HepG2 (cell line): ENCODE measurements at regions not wholly inside any gene's neighbourhood (a gene's known extent, or its start where the extent isn't known, plus 50 kb on each side); places are given as distances from the start of the nearest gene placed in this dataset.

Source experiments
- KLF16 ChIP-seq, 2 experiments: sonication (generic) in 1 of 2; formaldehyde crosslinking in 1 of 2; IDR thresholded peaks; 2 replicates each; pipeline versions ENCODE4 v1.6.1 to v1.8.0; 2016 to 2023; ENCODE audit warnings: missing genetic modification reagents in 2 of 2, missing compliant biosample characterization in 1 of 2
- POLR2A ChIP-seq, 2 experiments: IDR thresholded peaks; 2 replicates each; pipeline ENCODE4 v1.6.1; 2011; ENCODE audit warnings: low read depth in 2 of 2, low read length in 2 of 2, mild to moderate bottlenecking in 1 of 2, moderate library complexity in 1 of 2; ENCODE audit not compliant: insufficient read depth in 1 of 2
- SP140L ChIP-seq: sonication (generic); formaldehyde crosslinking; IDR thresholded peaks from 2 replicates; pipeline ENCODE4 v1.4.0; 2020; ENCODE audit warnings: missing genetic modification reagents, borderline replicate concordance
- ZBTB7A ChIP-seq: sonication (generic); formaldehyde crosslinking; IDR thresholded peaks from 2 replicates; pipeline ENCODE4 v1.8.0; 2022; ENCODE audit warnings: mild to moderate bottlenecking, missing genetic modification reagents
- ZNF24 ChIP-seq: fragments of 450-650 bp; IDR thresholded peaks from 2 replicates; pipeline ENCODE4 v1.6.1; 2017; ENCODE audit warnings: antibody characterized with exemption, mild to moderate bottlenecking
- ZNF274 ChIP-seq: sonication (generic); formaldehyde crosslinking; IDR thresholded peaks from 2 replicates; pipeline ENCODE4 v1.5.1; 2020; ENCODE audit warnings: mild to moderate bottlenecking, missing genetic modification reagents
- ZNF441 ChIP-seq: sonication (generic); formaldehyde crosslinking; IDR thresholded peaks from 2 replicates; pipeline ENCODE4 v1.7.0; 2021; ENCODE audit warnings: missing genetic modification reagents, borderline replicate concordance

- TF ChIP-seq ZNF24 (no peak), ZNF274 (CRISPR knock-in tag) (no peak), POLR2A (IDR thresholded peaks at IDR 0.05; ENCODE audit: insufficient read depth in 1 of 2, low read depth in 2 of 2, low read length in 2 of 2) (no peak), KLF16 (CRISPR knock-in tag; IDR thresholded peaks at IDR 0.05) (no peak), ZBTB7A (CRISPR knock-in tag) (no peak), ZNF441 (CRISPR knock-in tag) (no peak), SP140L (CRISPR knock-in tag) (no peak)
Observed at GRCh38 chr7:16365177-16365576, 56.2 kb downstream of the CRPPA start.
